B cell (primary cell): ENCODE measurements at regions not wholly inside any gene's neighbourhood (a gene's known extent, or its start where the extent isn't known, plus 50 kb on each side); places are given as distances from the start of the nearest gene placed in this dataset.
"Not testable (repeated sequence)": the region's sequence is repeated elsewhere in the genome, so short reads cannot be mapped to it uniquely, and the experiment has no call there.

Experiments used
- ATAC-seq: fragments of 200-7000 bp; cut with Tn5 transposase; one replicate; pipeline ENCODE4 v1.10.0; 2021; ENCODE audit warnings: low read depth, mild to moderate bottlenecking, moderate number of reproducible peaks, moderate library complexity
- CTCF ChIA-PET: fragments of 350-600 bp; sonication (Branson Sonifier 250); formaldehyde crosslinking; loops from one replicate; lab custom pipeline; 2021; ENCODE audit warnings: antibody characterized with exemption, inconsistent platforms; lab: Charles Lee
- POLR2A ChIA-PET: fragments of 350-600 bp; sonication (Branson Sonifier 250); formaldehyde crosslinking; loops from one replicate; lab custom pipeline; 2021; ENCODE audit warnings: antibody characterized with exemption; lab: Charles Lee
- DNase-seq: peaks from one replicate; pipeline ENCODE4 v3.0.0; 2013
- H2AFZ ChIP-seq: 2 replicates; pipeline ENCODE4 v1.6.1; 2012; ENCODE audit warnings: mild to moderate bottlenecking, low read depth, low read length; ENCODE audit not compliant: insufficient read depth, poor library complexity, severe bottlenecking
- H3K27ac ChIP-seq, 2 donors: 1 replicate in 1 of 2; 2 replicates in 1 of 2; pipeline ENCODE4 v1.5.1; 2012 to 2013; ENCODE audit warnings: low read length in 2 of 2, mild to moderate bottlenecking in 2 of 2, moderate library complexity in 1 of 2
- H3K27me3 ChIP-seq, 4 experiments: fragments of 200-600 bp in 1 of 4; sonication (generic) in 1 of 4; replicated peaks in 1 of 4; 1 replicate in 2 of 4; 2 replicates in 2 of 4; pipeline versions ENCODE4 v1.6.1 to v1.7.0; 2013 to 2016; ENCODE audit warnings: low read length in 3 of 4, mild to moderate bottlenecking in 2 of 4, mixed read lengths in 1 of 4, moderate library complexity in 1 of 4; ENCODE audit not compliant: insufficient read depth in 4 of 4, control insufficient read depth in 3 of 4; ENCODE audit errors: control extremely low read depth in 1 of 4
- H3K36me3 ChIP-seq, 2 experiments: replicated peaks in 1 of 2; 1 replicate in 1 of 2; 2 replicates in 1 of 2; pipeline versions ENCODE4 v1.6.1 to v1.7.1; 2013; ENCODE audit warnings: low read length in 1 of 2; ENCODE audit not compliant: insufficient read depth in 2 of 2, control insufficient read depth in 1 of 2; ENCODE audit errors: control extremely low read depth in 1 of 2, extremely low read depth in 1 of 2
- H3K4me1 ChIP-seq, 2 donors: fragments of 200-600 bp in 1 of 2; sonication (generic) in 1 of 2; 1 replicate in 1 of 2; 2 replicates in 1 of 2; pipeline versions ENCODE4 v1.5.1 to v1.6.1; 2013 to 2017; ENCODE audit warnings: low read length in 2 of 2; ENCODE audit not compliant: control insufficient read depth in 2 of 2, insufficient read depth in 2 of 2
- H3K4me2 ChIP-seq: replicated peaks from 2 replicates; pipeline ENCODE3; 2012; ENCODE audit warnings: mild to moderate bottlenecking, low read depth, low read length; ENCODE audit not compliant: poor library complexity, severe bottlenecking
- H3K4me3 ChIP-seq, 5 experiments: fragments of 200-600 bp in 1 of 5; sonication (generic) in 1 of 5; 1 replicate in 3 of 5; 2 replicates in 2 of 5; pipeline versions ENCODE4 v1.5.1 to v1.7.0; 2011 to 2016; ENCODE audit warnings: low read length in 4 of 5, mild to moderate bottlenecking in 4 of 5, low read depth in 2 of 5, control low read depth in 1 of 5, moderate library complexity in 1 of 5; ENCODE audit not compliant: insufficient read depth in 1 of 5; ENCODE audit errors: control extremely low read depth in 1 of 5, extremely low read depth in 1 of 5
- H3K79me2 ChIP-seq: fragments of 200-600 bp; sonication (generic); one replicate; pipeline ENCODE4 v1.6.0; 2016; ENCODE audit warnings: low read length; ENCODE audit not compliant: control insufficient read depth, insufficient read depth
- H3K9ac ChIP-seq: fragments of 200-600 bp; sonication (generic); 2 replicates; pipeline ENCODE4 v1.6.1; 2017; ENCODE audit warnings: mild to moderate bottlenecking, low read length, moderate library complexity
- H3K9me3 ChIP-seq, 3 donors: one replicate each; pipeline versions ENCODE4 v1.6.1 to v1.7.1; 2013; ENCODE audit warnings: low read length in 2 of 3; ENCODE audit not compliant: control insufficient read depth in 2 of 3, insufficient read depth in 1 of 3; ENCODE audit errors: control extremely low read depth in 1 of 3
- H4K20me1 ChIP-seq: 2 replicates; pipeline ENCODE4 v1.6.0; 2012; ENCODE audit warnings: mild to moderate bottlenecking, low read length; ENCODE audit not compliant: insufficient read depth, control insufficient read depth, poor library complexity, severe bottlenecking
- H3K27ac Mint-ChIP-seq: one replicate; pipeline ENCODE4 v1.8.0; 2021; ENCODE audit warnings: mixed read lengths
- H3K27me3 Mint-ChIP-seq: one replicate; pipeline ENCODE4 v1.8.0; 2021; ENCODE audit warnings: mixed read lengths
- H3K4me1 Mint-ChIP-seq: one replicate; pipeline ENCODE4 v1.8.0; 2021; ENCODE audit warnings: mixed read lengths
- H3K4me3 Mint-ChIP-seq: one replicate; pipeline ENCODE4 v1.8.0; 2021; ENCODE audit warnings: mixed read lengths
- H3K9me3 Mint-ChIP-seq: one replicate; pipeline ENCODE4 v1.8.0; 2022; ENCODE audit warnings: mixed read lengths; ENCODE audit not compliant: insufficient read depth
- WGBS: methylation state at CpG from one replicate; pipeline ENCODE4 v1.1.5; 2013; ENCODE audit warnings: missing lambda C conversion rate; ENCODE audit not compliant: insufficient coverage; 5-methylcytosine and 5-hydroxymethylcytosine counted together
- intact Hi-C: fragments of 100-400 bp; cut with micrococcal nuclease; formaldehyde crosslinking; loops from one replicate; pipeline ENCODE4 v1.10.0; 2022
- TF ChIP-seq, protein P1 (sequence below): fragments of 200-600 bp; IDR thresholded peaks from one replicate; pipeline ENCODE4 v1.8.0; 2022; ENCODE audit warnings: antibody characterized with exemption, mild to moderate bottlenecking

DNA sequence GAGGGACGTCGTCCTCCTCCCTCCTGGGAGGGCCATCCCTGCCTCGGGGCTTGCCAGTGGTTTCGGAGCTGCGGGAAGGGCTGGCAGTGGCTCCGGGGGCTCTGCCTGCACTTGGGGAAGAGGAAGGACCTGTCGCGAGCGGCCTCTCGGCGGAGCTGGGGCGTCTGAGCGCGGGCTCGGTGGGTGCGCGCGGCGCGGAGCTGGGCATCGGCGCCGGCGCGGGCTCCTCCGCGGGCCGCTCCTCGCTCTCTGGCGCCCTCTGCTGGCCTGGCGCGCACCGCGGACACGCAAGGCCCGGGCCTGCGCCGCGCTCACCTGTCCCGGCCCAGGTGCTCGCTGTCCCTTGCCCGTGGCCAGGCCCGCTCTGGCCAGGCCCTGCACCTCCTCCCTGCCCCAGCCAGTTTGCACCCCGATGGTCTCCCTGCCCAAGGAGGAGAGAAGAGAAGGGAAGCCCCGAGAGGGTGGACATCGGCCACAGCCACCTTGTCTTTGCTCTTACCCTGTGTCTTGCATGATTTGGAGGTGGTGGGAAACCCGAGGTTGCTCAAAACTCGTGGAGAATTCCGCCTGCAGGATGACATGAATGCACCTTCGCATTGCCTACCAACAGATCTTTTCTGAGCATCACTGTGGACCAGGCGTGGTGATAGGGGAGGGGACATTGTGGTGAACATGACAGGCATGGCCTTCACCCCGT, 119.2 kb downstream of the OTOP1 start:
- H4K20me1 ChIP-seq, H3K27me3 ChIP-seq, H3K9me3 Mint-ChIP-seq, H3K9me3 ChIP-seq, H3K79me2 ChIP-seq, POLR2A ChIA-PET, H3K4me1 ChIP-seq, intact Hi-C loops, H3K27ac Mint-ChIP-seq, H3K4me1 Mint-ChIP-seq, H3K27ac ChIP-seq, H3K9ac ChIP-seq, H3K36me3 ChIP-seq: not testable (repeated sequence)
- CTCF ChIA-PET, result interaction anchor here (1.0 kb wide), 1 partner anchor 9 kb away, joined by 3 read pairs; no protein-coding TSS in a partner anchor
- peak; percentile 51 for ATAC-seq
- peak overlapping the region in 1 of 5 experiments; percentile 43 for H3K4me3 ChIP-seq
- TF ChIP-seq, protein P1, sequence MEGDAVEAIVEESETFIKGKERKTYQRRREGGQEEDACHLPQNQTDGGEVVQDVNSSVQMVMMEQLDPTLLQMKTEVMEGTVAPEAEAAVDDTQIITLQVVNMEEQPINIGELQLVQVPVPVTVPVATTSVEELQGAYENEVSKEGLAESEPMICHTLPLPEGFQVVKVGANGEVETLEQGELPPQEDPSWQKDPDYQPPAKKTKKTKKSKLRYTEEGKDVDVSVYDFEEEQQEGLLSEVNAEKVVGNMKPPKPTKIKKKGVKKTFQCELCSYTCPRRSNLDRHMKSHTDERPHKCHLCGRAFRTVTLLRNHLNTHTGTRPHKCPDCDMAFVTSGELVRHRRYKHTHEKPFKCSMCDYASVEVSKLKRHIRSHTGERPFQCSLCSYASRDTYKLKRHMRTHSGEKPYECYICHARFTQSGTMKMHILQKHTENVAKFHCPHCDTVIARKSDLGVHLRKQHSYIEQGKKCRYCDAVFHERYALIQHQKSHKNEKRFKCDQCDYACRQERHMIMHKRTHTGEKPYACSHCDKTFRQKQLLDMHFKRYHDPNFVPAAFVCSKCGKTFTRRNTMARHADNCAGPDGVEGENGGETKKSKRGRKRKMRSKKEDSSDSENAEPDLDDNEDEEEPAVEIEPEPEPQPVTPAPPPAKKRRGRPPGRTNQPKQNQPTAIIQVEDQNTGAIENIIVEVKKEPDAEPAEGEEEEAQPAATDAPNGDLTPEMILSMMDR, result peak; percentile 71
- peak; percentile 78 for DNase-seq
- H2AFZ ChIP-seq, result peak overlapping the region; percentile 54
- H3K4me2 ChIP-seq, result peak overlapping the region; percentile 54
- Mint-ChIP-seq H3K4me3 (peak overlapping the region; percentile 85), H3K27me3 (peaks cover 36% of the 10 kb centered on the region)
- WGBS, result 4% methylated on average over 27 of the region's 52 CpGs

DNA sequence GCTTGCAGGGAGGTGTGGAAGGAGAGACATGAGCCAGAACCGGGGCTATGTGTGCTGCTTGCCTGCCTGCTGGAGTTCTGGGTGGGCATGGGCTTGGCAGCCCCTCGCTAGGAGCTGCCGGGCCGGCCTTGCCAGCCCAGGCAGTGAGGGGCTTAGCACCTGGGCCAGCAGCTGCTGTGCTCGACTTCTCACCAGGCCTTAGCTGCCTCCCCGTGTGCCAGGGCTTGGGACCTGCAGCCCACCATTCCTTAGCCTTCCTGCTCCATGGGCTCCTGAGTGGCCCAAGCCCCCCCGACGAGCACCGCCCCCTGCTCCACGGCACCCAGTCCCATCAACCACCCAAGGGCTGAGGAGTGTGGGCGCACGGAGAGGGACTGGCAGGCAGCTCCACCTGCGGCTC, 111.3 kb downstream of the OTOP1 start:
- H3K9ac ChIP-seq, H3K79me2 ChIP-seq, H3K27me3 ChIP-seq, H3K27ac Mint-ChIP-seq, H3K27me3 Mint-ChIP-seq, ATAC-seq, H3K27ac ChIP-seq, POLR2A ChIA-PET, H3K4me3 ChIP-seq, H4K20me1 ChIP-seq, H3K9me3 Mint-ChIP-seq, intact Hi-C loops, DNase-seq, H3K4me1 ChIP-seq, H3K4me2 ChIP-seq, H2AFZ ChIP-seq, CTCF ChIA-PET, H3K9me3 ChIP-seq, H3K4me3 Mint-ChIP-seq, H3K36me3 ChIP-seq, H3K4me1 Mint-ChIP-seq: not testable (repeated sequence)
- WGBS, result 90% methylated on average over 6 of the region's 13 CpGs

DNA sequence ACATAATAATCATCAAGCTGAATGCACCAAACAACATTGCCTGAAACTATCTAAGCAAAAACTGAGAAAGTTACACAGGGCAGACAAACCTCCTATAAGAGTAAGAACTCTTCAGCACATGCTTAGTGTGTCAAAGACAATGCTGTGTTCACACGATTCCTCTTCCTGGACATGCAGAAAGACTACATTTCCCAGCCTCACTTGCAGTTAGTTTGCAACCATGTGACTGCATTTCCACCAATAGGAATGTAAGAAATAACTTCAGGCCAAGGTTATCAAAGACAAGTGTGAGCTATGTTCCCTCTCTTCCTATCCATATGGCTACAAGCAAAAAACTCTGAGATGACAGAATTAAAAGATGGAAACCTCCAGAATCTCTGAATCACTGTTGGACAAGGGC, 109.8 kb downstream of the OTOP1 start:
- H3K36me3 ChIP-seq, H3K4me1 ChIP-seq, H3K27ac ChIP-seq, H3K4me3 ChIP-seq, H3K4me3 Mint-ChIP-seq, H2AFZ ChIP-seq, H4K20me1 ChIP-seq, H3K9ac ChIP-seq, H3K9me3 Mint-ChIP-seq, H3K79me2 ChIP-seq, H3K4me2 ChIP-seq, intact Hi-C loops, H3K9me3 ChIP-seq, H3K4me1 Mint-ChIP-seq, ATAC-seq, H3K27me3 Mint-ChIP-seq, POLR2A ChIA-PET, H3K27me3 ChIP-seq, H3K27ac Mint-ChIP-seq: not testable (repeated sequence)
- CTCF ChIA-PET, result interaction anchor here (0.9 kb wide), 1 partner anchor 9 kb away, joined by 3 read pairs; no protein-coding TSS in a partner anchor
- DNase-seq, result peak; percentile 18
- 80% methylated on average over 1 of the region's 1 CpG for WGBS
